CD4-positive, alpha-beta T cell treated with Interferon gamma for 1 hour (primary cell): ENCODE measurements at regions not wholly inside any gene's neighbourhood (a gene's known extent, or its start where the extent isn't known, plus 50 kb on each side); places are given as distances from the start of the nearest gene placed in this dataset.
"Not testable (repeated sequence)": the region's sequence is repeated elsewhere in the genome, so short reads cannot be mapped to it uniquely, and the experiment has no call there.

Source experiments
- DNase-seq: peaks from one replicate; pipeline ENCODE4 v3.0.0-alpha.2; 2020

GRCh38 chr5:1651971-1652872 is 128.5 kb upstream of the LPCAT1 start:
- DNase-seq, result no peak

GRCh38 chr5:1651250-1651649 is 127.5 kb upstream of the LPCAT1 start:
- DNase-seq, result no peak

DNA sequence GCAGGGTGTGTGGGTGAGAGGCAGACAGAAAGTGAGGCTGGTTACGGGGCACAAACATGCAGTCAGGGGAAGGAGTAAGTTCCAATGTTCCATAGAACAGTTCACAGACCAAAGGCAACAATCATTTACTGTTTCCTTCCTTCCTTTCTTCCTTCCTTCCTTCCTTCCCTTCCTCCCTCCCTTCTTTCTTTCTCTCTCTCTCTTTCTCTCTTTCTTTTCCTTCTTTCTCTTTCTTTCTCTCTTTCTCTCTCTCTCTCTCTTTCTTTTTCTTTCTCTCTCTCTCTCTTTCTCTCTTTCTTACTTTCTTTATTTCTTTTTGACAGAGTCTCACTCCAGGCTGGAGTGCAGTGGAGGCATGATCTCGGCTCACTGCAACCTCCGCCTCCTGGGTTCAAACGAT is 125.8 kb upstream of the LPCAT1 start:
- DNase-seq, result no peak

DNA sequence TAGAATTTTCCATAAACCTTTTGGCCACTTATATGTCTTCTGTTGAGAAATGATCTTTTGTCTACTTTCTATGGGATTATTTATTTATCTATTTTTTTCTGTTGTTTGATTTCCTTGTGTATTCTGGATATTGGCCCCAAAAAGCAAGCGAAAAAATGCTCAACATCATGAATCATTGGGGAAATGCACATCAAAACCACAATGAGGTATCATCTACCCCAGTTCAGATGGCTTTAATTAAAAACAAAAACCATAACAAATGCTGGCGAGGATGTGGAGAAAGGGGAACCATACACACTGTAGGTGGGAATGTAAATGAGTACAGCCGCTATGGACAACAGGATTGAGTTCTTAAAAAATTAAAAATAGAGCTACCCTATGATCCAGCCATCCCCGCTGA is 125.0 kb upstream of the LPCAT1 start:
- no peak for DNase-seq

GRCh38 chr5:1647580-1647979 is 123.8 kb upstream of the LPCAT1 start:
- DNase-seq, result no peak

DNA sequence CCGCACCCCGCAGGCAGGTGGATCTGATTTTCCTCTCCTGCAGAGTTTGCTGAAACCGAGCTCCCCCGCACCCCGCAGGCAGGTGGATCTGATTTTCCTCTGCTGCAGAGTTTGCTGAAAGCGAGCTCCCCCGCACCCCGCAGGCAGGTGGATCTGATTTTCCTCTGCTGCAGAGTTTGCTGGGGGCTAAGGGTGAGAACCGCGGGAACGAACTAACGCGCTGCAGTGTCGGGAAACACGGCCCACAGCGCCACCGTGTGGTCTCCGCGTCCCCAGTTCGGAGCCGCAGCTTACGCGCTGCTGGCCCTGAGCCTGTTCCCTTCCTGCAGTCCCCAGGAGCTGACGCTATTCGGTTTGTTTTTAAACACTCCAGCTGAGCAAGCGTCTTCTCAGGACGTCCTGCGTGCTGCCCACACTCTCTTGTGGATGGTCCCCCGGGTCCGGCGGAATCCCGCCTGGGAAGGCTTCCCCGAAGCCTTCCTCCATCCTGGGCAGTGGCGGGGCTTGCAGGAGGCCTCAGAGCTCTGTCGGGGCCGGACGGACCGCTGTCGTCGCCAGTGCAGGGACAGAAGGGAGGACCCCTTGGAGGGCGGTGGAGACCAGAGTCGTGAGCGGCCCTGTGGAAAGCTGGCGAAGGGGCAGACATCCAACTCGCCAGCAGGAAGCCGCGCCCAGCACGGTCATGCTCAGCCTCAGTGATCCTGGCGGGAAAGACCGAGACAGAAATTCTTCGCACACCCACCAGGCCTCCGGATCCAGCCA is 121.2 kb upstream of the LPCAT1 start:
- peak; percentile 71 for DNase-seq

GRCh38 chr5:1644393-1644809 is 120.6 kb upstream of the LPCAT1 start:
- DNase-seq, result not testable (repeated sequence)

DNA sequence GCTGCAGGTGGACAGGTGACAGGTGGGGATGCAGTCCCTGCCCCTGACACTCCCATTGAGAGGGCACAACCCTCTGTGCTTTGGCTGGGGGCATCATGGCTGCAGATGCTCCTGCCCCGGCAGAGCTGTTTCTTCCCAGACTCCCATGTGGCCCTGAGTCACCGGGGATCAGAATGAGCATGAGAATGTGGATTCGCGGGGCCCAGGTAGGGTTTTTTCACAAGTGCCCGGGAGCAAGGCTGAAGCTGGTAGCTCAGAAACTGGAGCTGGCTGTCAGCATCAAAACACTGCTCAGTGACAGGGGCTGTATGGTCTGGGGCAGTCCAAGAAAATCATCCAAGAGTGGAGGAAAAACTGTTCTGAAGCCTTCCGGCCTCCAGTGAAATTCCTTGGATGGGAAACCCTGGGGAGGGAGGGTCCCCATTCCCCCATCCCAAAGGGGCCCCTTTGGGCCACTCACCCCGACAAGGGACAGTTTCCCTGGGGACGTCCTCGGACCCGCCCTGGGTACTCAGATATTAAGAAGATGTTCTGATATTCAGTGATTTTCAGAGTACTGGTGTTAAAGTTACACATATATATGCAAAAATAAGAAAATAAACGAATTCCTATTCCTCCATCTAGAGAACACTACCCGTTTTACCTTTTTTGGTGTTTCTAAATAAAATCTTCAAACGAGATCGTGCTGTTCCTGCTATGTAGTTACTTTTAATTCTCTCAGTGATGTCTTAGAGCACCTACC is 120.1 kb upstream of the LPCAT1 start:
- no peak for DNase-seq

- no peak for DNase-seq
These were observed 118.9 kb upstream of the LPCAT1 start for GRCh38 chr5:1642621-1643061.

- DNase-seq, result no peak
These were observed 118.5 kb upstream of the LPCAT1 start for GRCh38 chr5:1642221-1642620.

DNA sequence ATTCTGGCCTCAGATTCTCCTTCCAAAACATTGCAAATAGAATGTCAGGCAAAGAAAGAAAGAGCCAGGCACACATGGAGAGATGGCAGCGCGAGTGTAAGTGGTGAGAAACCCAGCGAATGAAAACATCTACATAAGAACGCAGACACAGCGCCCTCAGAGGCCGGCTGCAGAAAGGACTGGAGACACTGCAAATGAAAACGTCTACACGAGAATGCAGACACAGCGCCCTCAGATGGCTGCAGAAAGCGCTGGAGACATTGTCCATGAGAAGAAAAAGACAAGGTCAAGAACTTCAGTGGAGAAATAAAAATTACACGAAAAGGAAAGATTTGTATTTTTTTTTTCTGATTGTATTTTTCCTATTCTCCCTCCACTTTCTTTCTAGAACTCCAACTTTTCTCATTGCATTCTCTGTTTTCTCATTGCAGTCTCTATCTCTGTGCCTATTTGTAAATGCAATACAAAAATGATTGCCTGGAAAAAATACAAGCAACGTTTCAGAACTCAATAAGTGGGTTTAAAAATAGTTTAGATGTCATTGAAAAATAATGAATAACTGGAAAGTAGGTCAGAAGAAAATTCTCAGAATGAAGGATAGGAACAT is 117.9 kb upstream of the LPCAT1 start:
- DNase-seq, result peak; percentile 80

- DNase-seq, result no peak
These were observed 117.3 kb upstream of the LPCAT1 start for GRCh38 chr5:1641041-1641440.

DNA sequence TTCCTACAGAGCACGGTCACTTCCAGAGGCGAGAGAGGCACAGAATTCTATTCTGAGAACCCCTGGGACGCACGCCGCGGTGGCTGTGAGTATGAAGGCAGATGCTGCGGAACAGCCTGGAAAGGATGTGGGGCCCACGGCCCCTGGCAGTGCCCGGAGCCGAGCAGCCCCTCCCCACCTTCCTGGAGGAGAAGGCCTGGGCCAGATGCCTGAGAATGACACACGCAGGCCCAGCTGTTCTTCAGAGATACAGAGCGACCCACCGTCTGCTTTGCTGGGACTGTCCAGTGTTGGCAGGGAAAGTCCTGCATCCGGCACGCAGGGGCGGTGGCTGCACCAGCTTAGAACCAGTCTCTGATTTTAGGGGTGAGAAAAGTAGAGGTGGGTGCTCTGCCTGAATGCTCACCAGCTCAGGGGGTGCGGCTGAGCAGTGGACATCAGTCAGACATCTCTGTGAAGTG is 116.7 kb upstream of the LPCAT1 start:
- no peak for DNase-seq

DNA sequence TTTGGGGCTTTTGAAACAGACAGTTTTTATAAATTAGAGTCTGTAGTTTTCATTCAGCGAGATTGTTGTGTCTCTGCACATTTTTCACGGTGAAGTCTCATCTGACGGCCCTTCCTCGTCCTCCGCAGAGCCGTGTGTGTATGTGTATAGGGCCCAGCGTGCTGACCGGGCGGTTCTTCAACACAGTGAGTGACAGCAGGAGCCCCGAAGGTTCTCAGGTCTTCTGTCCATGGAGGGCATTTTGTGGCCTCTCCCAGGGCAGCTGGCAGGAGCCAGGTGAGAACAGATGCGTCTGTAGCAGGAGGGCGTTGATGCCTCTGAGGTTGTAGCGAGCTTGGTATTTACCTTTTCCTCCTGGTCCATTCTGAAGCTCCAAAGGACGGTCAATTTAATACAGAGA is 116.0 kb upstream of the LPCAT1 start:
- DNase-seq, result no peak

GRCh38 chr5:1638658-1639400 is 115.1 kb upstream of the LPCAT1 start:
- no peak for DNase-seq

DNA sequence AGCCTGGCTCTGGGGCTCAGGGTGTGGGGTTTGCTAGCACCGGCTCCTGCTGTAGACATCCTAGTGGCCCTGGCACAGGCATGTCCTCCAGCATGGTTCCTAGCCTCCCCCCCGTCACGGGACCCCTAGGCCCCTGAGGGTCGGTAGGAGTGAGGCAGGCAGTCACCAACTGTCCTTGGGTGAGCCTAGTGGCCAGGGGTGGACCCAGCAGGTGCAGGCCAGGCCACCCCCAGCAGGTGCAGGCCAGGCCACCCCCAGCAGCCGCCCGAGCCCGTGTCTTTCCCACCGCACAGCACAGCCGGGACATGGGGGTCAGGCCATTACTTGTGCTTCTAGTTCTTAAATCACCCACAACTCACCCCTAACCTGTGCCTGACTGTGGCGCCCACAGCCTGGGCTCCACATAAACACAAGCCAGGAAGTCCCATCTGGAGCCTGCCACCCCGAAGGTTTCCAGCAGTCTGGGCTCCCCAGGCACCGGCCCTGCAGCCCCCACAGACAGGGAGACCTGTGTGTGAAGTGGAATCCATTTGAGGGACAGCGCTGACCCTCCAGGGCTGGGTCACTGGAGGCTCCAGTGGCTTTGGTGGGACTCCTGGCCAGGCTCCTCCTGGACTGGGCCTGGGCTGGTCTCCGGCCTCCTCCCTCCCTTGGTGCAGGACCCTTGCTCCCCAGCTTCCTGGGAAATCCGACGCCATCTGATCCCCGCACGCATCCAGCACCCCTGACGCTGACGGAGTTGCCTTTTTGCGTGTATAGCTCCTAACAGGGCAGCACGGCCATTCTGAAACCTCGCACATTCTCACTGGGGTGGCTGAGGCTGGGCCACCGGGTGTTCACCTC is 114.1 kb upstream of the LPCAT1 start:
- no peak for DNase-seq

DNA sequence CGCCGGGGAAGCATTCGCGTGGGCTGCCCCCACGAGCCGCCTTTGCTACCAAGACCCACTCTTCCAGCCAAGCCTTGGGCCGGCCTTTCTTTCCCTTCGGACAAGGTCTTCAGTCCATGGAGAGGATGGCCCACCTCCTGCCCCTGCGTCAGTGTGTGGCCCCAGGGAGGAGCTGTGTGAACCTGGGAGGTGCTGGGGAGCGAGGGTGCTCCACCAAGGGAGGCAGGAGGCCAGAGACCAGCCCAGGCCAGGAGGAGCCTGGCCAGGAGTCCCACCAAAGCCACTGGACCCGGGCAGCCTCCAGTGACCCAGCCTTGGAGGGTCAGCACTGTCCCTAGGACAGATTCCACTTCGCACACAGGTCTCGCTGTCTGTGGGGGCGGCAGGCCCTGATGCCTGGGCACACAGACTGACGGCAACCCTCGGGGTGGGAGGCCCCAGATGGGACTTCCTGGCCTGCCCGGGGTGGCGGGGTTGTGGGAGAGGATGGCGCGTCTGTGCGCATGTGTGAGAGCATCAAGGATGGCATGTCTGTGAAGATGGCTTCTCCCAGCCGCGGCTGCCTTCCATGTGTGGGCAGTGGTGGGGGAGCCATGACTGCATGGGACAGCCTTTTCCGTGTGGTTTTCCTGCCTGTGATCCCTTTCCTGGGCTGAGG is 113.3 kb upstream of the LPCAT1 start:
- no peak for DNase-seq

DNA sequence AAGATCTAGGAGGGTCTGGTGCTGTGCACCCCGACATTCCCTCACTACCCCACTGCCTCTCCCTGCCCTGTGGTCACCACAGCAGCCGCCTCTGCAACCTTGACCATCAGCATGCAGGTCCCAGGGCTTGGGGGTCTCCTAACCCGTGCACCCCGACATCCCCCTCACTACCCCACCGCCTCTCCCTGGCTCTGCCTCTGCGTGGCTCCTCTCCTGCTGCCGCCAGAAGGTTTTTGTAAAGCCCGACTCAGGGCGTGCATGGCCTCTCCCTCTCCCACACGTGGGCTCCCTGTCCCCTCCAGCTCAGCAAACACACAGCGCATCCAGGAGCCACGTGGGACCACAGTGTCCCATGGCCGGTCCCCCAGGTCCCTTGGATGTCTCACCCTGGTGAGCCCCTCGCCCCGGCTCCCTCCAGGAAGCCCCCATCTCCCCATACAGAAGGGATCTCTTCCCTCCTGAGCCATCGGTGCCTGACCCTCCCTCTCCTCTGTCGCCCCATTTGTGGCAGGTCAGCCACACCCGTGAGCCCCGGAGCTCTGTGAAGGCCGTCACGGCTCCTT is 112.5 kb upstream of the LPCAT1 start:
- DNase-seq, result not testable (repeated sequence)

- DNase-seq, result not testable (repeated sequence)
These were observed 111.7 kb upstream of the LPCAT1 start for GRCh38 chr5:1635477-1635876.

DNA sequence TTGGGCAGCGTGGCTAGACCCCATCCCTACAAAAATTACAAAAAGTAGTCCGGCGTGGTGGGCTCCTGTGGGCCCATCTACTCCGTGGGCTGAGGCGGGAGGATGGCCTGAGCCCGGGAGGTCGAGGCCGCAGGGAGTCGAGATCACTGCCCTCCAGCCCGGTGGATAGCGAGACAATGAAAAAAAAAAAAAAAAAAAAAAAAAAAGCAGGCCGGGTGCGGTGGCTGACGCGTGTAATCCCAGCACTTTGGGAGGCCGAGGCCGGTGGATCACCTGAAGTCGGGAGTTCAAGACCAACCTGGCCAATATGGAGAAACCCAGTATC is 110.5 kb upstream of the LPCAT1 start:
- no peak for DNase-seq
